ENCODE measurements at regions not wholly inside any gene's neighbourhood (a gene's known extent, or its start where the extent isn't known, plus 50 kb on each side); places are given as distances from the start of the nearest gene placed in this dataset.

DNA sequence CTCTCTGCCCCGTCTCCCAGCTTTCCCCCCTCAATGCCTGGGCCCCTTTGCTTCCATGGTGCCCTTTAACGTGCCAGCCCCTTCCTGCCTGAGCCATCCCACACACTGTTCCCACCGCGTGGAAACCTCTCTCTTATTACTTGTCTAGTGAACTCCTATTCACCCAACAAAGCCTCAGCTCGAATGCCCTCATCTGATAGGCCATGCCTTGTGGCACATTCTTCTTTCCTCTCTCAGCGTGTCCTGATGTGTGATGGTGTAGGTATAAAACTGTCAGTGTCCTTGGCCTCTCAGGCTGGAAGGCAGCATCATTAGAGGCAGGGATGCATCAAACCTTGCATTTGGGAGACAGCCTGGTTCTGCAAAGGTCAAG, 152.3 kb downstream of the OLFM1 start:
- Histone ChIP-seq H3K27ac (ENCODE audit: low read length in 2 of 2) (no peak overlapping the region), H3K27me3 (replicated peaks in 1 of 4; ENCODE audit: control extremely low read depth in 1 of 4, control insufficient read depth in 3 of 4, insufficient read depth in 4 of 4, low read length in 3 of 4) (no peaks in the 10 kb centered on the region), H3K79me2 (ENCODE audit: control insufficient read depth, insufficient read depth, low read length) (no peaks in the 10 kb centered on the region), H3K9me3 (ENCODE audit: control extremely low read depth in 1 of 3, control insufficient read depth in 2 of 3, insufficient read depth in 1 of 3, low read length in 2 of 3) (no peaks in the 10 kb centered on the region), H3K4me2 (replicated peaks; ENCODE audit: low read depth, low read length, poor library complexity, severe bottlenecking) (no peak overlapping the region), H4K20me1 (ENCODE audit: control insufficient read depth, insufficient read depth, low read length, poor library complexity, severe bottlenecking) (no peaks in the 10 kb centered on the region), H2AFZ (ENCODE audit: insufficient read depth, low read depth, low read length, poor library complexity, severe bottlenecking) (no peak overlapping the region), H3K4me3 (ENCODE audit: control extremely low read depth in 1 of 5, extremely low read depth in 1 of 5, insufficient read depth in 1 of 5, low read depth in 2 of 5, low read length in 4 of 5) (no peak overlapping the region), H3K36me3 (replicated peaks in 1 of 2; ENCODE audit: control extremely low read depth in 1 of 2, control insufficient read depth in 1 of 2, extremely low read depth in 1 of 2, insufficient read depth in 2 of 2, low read length in 1 of 2) (no peaks in the 10 kb centered on the region), H3K4me1 (ENCODE audit: control insufficient read depth in 2 of 2, insufficient read depth in 2 of 2, low read length in 2 of 2) (no peaks in the 10 kb centered on the region), H3K9ac (ENCODE audit: low read length) (no peak overlapping the region)
- WGBS (ENCODE audit: insufficient coverage): 91% methylated on average over 4 of the region's 6 CpGs
- no peak for ATAC-seq (ENCODE audit: low read depth)
- DNase-seq: no peak
- H3K9me3 Mint-ChIP-seq (ENCODE audit: insufficient read depth): peaks cover under 1% of the 10 kb centered on the region
- POLR2A ChIA-PET: no interaction called here
- no peak overlapping the region for H3K27ac Mint-ChIP-seq
- intact Hi-C loops (cut with micrococcal nuclease): no loop called here
- TF ChIP-seq, protein P1, sequence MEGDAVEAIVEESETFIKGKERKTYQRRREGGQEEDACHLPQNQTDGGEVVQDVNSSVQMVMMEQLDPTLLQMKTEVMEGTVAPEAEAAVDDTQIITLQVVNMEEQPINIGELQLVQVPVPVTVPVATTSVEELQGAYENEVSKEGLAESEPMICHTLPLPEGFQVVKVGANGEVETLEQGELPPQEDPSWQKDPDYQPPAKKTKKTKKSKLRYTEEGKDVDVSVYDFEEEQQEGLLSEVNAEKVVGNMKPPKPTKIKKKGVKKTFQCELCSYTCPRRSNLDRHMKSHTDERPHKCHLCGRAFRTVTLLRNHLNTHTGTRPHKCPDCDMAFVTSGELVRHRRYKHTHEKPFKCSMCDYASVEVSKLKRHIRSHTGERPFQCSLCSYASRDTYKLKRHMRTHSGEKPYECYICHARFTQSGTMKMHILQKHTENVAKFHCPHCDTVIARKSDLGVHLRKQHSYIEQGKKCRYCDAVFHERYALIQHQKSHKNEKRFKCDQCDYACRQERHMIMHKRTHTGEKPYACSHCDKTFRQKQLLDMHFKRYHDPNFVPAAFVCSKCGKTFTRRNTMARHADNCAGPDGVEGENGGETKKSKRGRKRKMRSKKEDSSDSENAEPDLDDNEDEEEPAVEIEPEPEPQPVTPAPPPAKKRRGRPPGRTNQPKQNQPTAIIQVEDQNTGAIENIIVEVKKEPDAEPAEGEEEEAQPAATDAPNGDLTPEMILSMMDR (IDR thresholded peaks at IDR 0.05): no peak
- TF ChIP-seq EZH2 (IDR thresholded peaks at IDR 0.05; ENCODE audit: borderline replicate concordance, insufficient read depth, low read depth, low read length, poor library complexity, severe bottlenecking): no peak
- CTCF ChIA-PET: no interaction called here
- H3K4me3 Mint-ChIP-seq: no peak overlapping the region
- H3K4me1 Mint-ChIP-seq: no peaks in the 10 kb centered on the region
- peaks cover 5% of the 10 kb centered on the region for H3K27me3 Mint-ChIP-seq

DNA sequence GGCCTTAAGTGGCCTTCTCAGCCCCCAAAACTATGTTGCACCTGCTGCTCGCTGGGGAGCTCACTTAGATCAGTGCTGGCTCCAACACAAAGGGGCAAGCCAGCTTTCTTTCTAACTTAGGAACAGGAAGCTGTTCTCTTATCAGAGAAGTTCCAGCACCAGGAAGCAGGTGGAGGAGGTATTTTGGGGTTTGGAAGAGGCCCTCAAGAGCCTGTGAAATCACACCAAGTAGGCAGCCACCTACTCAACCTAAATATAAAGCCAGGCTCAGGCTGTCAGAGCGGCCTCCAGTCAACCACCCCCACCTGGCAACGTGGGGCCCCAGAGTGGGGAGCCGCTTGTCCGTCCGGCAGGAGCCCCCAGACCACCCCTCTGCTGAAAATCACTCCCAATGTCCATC, 152.8 kb downstream of the OLFM1 start:
- Mint-ChIP-seq H3K27me3 (peaks cover 9% of the 10 kb centered on the region), H3K4me3 (no peak overlapping the region), H3K4me1 (no peaks in the 10 kb centered on the region), H3K9me3 (ENCODE audit: insufficient read depth) (no peaks in the 10 kb centered on the region), H3K27ac (no peak overlapping the region)
- Histone ChIP-seq H2AFZ (ENCODE audit: insufficient read depth, low read depth, low read length, poor library complexity, severe bottlenecking) (no peak overlapping the region), H3K4me3 (ENCODE audit: control extremely low read depth in 1 of 5, extremely low read depth in 1 of 5, insufficient read depth in 1 of 5, low read depth in 2 of 5, low read length in 4 of 5) (no peak overlapping the region), H3K27ac (ENCODE audit: low read length in 2 of 2) (no peak overlapping the region), H3K9ac (ENCODE audit: low read length) (no peak overlapping the region), H3K9me3 (ENCODE audit: control extremely low read depth in 1 of 3, control insufficient read depth in 2 of 3, insufficient read depth in 1 of 3, low read length in 2 of 3) (no peaks in the 10 kb centered on the region), H3K4me1 (ENCODE audit: control insufficient read depth in 2 of 2, insufficient read depth in 2 of 2, low read length in 2 of 2) (no peaks in the 10 kb centered on the region), H3K4me2 (replicated peaks; ENCODE audit: low read depth, low read length, poor library complexity, severe bottlenecking) (no peak overlapping the region), H4K20me1 (ENCODE audit: control insufficient read depth, insufficient read depth, low read length, poor library complexity, severe bottlenecking) (no peaks in the 10 kb centered on the region), H3K27me3 (replicated peaks in 1 of 4; ENCODE audit: control extremely low read depth in 1 of 4, control insufficient read depth in 3 of 4, insufficient read depth in 4 of 4, low read length in 3 of 4) (no peaks in the 10 kb centered on the region), H3K36me3 (replicated peaks in 1 of 2; ENCODE audit: control extremely low read depth in 1 of 2, control insufficient read depth in 1 of 2, extremely low read depth in 1 of 2, insufficient read depth in 2 of 2, low read length in 1 of 2) (no peaks in the 10 kb centered on the region), H3K79me2 (ENCODE audit: control insufficient read depth, insufficient read depth, low read length) (no peaks in the 10 kb centered on the region)
- no peak for DNase-seq
- TF ChIP-seq EZH2 (IDR thresholded peaks at IDR 0.05; ENCODE audit: borderline replicate concordance, insufficient read depth, low read depth, low read length, poor library complexity, severe bottlenecking): no peak
- TF ChIP-seq, protein P1 (IDR thresholded peaks at IDR 0.05): no peak
- ChIA-PET CTCF (no interaction called here), POLR2A (no interaction called here)
- 15% methylated on average over 4 of the region's 6 CpGs for WGBS (ENCODE audit: insufficient coverage)
- intact Hi-C loops (cut with micrococcal nuclease): no loop called here
- ATAC-seq (ENCODE audit: low read depth): no peak
